Activated CD4-positive, alpha-beta memory T cell treated with anti-CD3 and anti-CD28 coated beads, Interleukin-2, amount 10 ng/mL, durations not matched to agents 7 days and 5 days (primary cell): ENCODE measurements at regions not wholly inside any gene's neighbourhood (a gene's known extent, or its start where the extent isn't known, plus 50 kb on each side); places are given as distances from the start of the nearest gene placed in this dataset.
"Not testable (repeated sequence)": the region's sequence is repeated elsewhere in the genome, so short reads cannot be mapped to it uniquely, and the experiment has no call there.

Source experiments
- CTCF ChIA-PET: fragments of 350-600 bp; sonication (Branson Sonifier 250); formaldehyde crosslinking; loops from one replicate; lab custom pipeline; 2021; ENCODE audit warnings: antibody characterized with exemption, inconsistent platforms; lab: Charles Lee
- POLR2A ChIA-PET: fragments of 350-600 bp; sonication (Branson Sonifier 250); formaldehyde crosslinking; loops from one replicate; lab custom pipeline; 2021; ENCODE audit warnings: antibody characterized with exemption; lab: Charles Lee
- DNase-seq: peaks from one replicate; pipeline ENCODE4 v3.0.0-alpha.2; 2020
- H3K27ac Mint-ChIP-seq: one replicate; pipeline ENCODE4 v1.8.0; 2021; ENCODE audit warnings: mild to moderate bottlenecking, mixed read lengths
- H3K27me3 Mint-ChIP-seq: one replicate; pipeline ENCODE4 v1.8.0; 2021; ENCODE audit warnings: mixed read lengths
- H3K36me3 Mint-ChIP-seq: one replicate; pipeline ENCODE4 v1.8.0; 2021; ENCODE audit warnings: low read depth, mixed read lengths
- H3K4me1 Mint-ChIP-seq: one replicate; pipeline ENCODE4 v1.8.0; 2021; ENCODE audit warnings: mixed read lengths
- H3K4me3 Mint-ChIP-seq: one replicate; pipeline ENCODE4 v1.8.0; 2021; ENCODE audit warnings: mild to moderate bottlenecking, mixed read lengths
- H3K9me3 Mint-ChIP-seq: one replicate; pipeline ENCODE4 v1.8.0; 2021; ENCODE audit warnings: mixed read lengths

GRCh38 chr5:126143622-126144021, 279.6 kb upstream of the GRAMD2B start:
- H3K4me3 Mint-ChIP-seq, result no peak overlapping the region
- no peak overlapping the region for H3K27ac Mint-ChIP-seq
- DNase-seq, result no peak
- no peaks in the 10 kb centered on the region for H3K27me3 Mint-ChIP-seq
- ChIA-PET POLR2A (no interaction called here), CTCF (no interaction called here)
- H3K4me1 Mint-ChIP-seq, result no peaks in the 10 kb centered on the region
- no peaks in the 10 kb centered on the region for H3K9me3 Mint-ChIP-seq
- H3K36me3 Mint-ChIP-seq, result no peaks in the 10 kb centered on the region

DNA sequence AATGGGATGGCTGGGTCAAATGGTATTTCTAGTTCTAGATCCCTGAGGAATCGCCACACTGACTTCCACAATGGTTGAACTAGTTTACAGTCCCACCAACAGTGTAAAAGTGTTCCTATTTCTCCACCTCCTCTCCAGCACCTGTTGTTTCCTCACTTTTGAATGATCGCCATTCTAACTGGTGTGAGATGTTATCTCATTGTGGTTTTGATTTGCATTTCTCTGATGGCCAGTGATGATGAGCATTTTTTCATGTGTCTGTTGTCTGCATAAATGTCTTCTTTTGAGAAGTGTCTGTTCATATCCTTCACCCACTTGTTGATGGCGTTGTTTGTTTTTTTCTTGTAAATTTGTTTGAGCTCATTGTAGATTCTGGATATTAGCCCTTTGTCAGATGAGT, 272.9 kb upstream of the GRAMD2B start:
- CTCF ChIA-PET, H3K4me3 Mint-ChIP-seq, H3K9me3 Mint-ChIP-seq, POLR2A ChIA-PET, H3K27me3 Mint-ChIP-seq, H3K36me3 Mint-ChIP-seq, DNase-seq, H3K27ac Mint-ChIP-seq, H3K4me1 Mint-ChIP-seq: not testable (repeated sequence)

- H3K36me3 Mint-ChIP-seq, H3K27me3 Mint-ChIP-seq, H3K4me3 Mint-ChIP-seq, H3K4me1 Mint-ChIP-seq, POLR2A ChIA-PET, DNase-seq, H3K9me3 Mint-ChIP-seq, H3K27ac Mint-ChIP-seq, CTCF ChIA-PET: not testable (repeated sequence)
Observed at GRCh38 chr5:126155298-126155697, 267.9 kb upstream of the GRAMD2B start.

- no peak for DNase-seq
- no peak overlapping the region for H3K4me3 Mint-ChIP-seq
- CTCF ChIA-PET, result no interaction called here
- no peaks in the 10 kb centered on the region for H3K27me3 Mint-ChIP-seq
- no peaks in the 10 kb centered on the region for H3K4me1 Mint-ChIP-seq
- no peak overlapping the region for H3K27ac Mint-ChIP-seq
- peaks cover 5% of the 10 kb centered on the region for H3K9me3 Mint-ChIP-seq
- POLR2A ChIA-PET, result no interaction called here
- no peaks in the 10 kb centered on the region for H3K36me3 Mint-ChIP-seq
Observed at GRCh38 chr5:126166368-126166767, 256.8 kb upstream of the GRAMD2B start.

DNA sequence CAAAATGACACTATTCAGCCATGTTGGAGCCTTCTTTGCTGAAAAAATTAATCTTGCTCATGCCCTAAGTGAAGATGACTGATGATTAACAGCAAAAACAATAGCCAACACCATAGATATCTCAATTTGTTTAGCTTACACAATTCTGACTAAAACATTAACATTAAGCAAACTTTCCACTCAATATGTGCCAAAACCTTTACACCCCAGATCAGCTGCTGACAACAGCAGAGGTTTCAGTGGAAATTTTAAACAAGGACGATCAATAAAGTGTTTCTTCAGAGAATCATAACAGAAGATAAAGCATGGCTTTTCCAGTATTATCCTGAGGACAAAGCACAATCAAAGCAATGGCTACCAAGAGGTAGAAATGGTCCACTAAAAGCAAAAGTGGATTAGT, 254.4 kb upstream of the GRAMD2B start:
- ChIA-PET POLR2A (no interaction called here), CTCF (no interaction called here)
- Mint-ChIP-seq H3K27me3 (no peaks in the 10 kb centered on the region), H3K36me3 (no peaks in the 10 kb centered on the region), H3K4me1 (no peaks in the 10 kb centered on the region), H3K9me3 (peaks cover 16% of the 10 kb centered on the region), H3K4me3 (no peak overlapping the region), H3K27ac (no peak overlapping the region)
- no peak for DNase-seq

DNA sequence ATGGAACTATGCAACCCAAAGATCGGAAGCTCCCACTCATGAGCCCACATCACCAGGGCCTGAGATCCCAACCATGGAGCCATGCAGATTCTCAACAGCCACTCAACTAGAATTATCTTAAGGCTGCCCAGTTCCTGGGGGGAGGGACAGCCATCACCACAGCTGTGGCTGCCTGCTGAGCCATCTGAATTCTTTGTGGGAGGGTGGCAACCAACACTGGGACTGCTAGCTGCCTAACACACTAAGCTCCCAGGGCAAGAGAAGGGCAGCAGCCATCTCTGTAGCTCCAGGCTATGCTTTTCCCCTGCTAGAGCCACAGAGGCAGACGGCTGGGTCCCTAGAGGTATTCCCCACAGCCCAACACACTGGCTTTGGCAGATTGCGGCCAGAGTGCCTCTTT, 251.3 kb upstream of the GRAMD2B start:
- no peak overlapping the region for H3K4me3 Mint-ChIP-seq
- no peak for DNase-seq
- ChIA-PET POLR2A (no interaction called here), CTCF (no interaction called here)
- peaks cover 22% of the 10 kb centered on the region for H3K9me3 Mint-ChIP-seq
- no peaks in the 10 kb centered on the region for H3K27me3 Mint-ChIP-seq
- no peaks in the 10 kb centered on the region for H3K4me1 Mint-ChIP-seq
- H3K27ac Mint-ChIP-seq, result no peak overlapping the region
- no peaks in the 10 kb centered on the region for H3K36me3 Mint-ChIP-seq

GRCh38 chr5:126172812-126173211, 250.4 kb upstream of the GRAMD2B start:
- no peak for DNase-seq
- Mint-ChIP-seq H3K27me3 (no peaks in the 10 kb centered on the region), H3K4me1 (no peaks in the 10 kb centered on the region), H3K9me3 (peaks cover 22% of the 10 kb centered on the region), H3K27ac (no peak overlapping the region), H3K36me3 (no peaks in the 10 kb centered on the region), H3K4me3 (no peak overlapping the region)
- ChIA-PET POLR2A (no interaction called here), CTCF (no interaction called here)

GRCh38 chr5:126178521-126178920, 244.7 kb upstream of the GRAMD2B start:
- Mint-ChIP-seq H3K27ac (no peak overlapping the region), H3K27me3 (no peaks in the 10 kb centered on the region), H3K36me3 (no peaks in the 10 kb centered on the region), H3K9me3 (peaks cover 6% of the 10 kb centered on the region), H3K4me1 (no peaks in the 10 kb centered on the region), H3K4me3 (no peak overlapping the region)
- DNase-seq, result no peak
- ChIA-PET CTCF (no interaction called here), POLR2A (no interaction called here)

DNA sequence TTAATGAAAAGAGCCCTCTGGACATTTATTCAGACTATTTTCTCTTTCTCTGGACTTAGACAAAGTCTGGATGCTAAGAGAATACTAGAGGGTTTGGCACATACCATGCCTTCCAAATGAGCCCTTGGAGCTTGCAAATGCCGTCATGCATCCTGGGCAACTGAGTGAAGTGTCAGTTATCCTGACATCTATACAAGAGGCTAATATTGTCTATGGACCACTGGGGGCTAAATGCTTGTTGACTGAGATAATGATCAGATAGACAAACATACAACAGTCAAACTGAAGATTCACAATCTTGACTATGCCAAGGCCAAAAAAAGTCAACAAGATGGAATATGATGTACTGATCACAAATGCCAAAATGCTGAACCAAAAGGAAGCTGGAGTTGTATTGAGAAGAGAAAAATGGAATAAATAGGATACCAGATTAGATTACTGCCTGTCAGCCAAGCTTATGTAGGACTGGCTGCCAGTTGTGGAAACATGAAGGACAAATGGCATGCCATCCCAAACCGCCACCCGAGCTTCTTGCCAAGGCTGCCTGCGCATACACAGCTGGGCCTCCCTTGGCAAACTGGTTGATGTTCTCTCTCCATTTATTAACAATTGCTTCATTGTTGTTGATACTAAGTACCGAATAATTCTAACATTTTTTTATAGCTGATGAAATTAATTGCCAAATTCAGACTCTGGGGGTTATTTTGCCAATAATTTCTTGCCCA, 240.1 kb upstream of the GRAMD2B start:
- no peaks in the 10 kb centered on the region for H3K36me3 Mint-ChIP-seq
- ChIA-PET POLR2A (no interaction called here), CTCF (no interaction called here)
- no peak for DNase-seq
- no peak overlapping the region for H3K27ac Mint-ChIP-seq
- no peak overlapping the region for H3K4me3 Mint-ChIP-seq
- H3K27me3 Mint-ChIP-seq, result no peaks in the 10 kb centered on the region
- H3K4me1 Mint-ChIP-seq, result no peaks in the 10 kb centered on the region
- H3K9me3 Mint-ChIP-seq, result peaks cover 3% of the 10 kb centered on the region

DNA sequence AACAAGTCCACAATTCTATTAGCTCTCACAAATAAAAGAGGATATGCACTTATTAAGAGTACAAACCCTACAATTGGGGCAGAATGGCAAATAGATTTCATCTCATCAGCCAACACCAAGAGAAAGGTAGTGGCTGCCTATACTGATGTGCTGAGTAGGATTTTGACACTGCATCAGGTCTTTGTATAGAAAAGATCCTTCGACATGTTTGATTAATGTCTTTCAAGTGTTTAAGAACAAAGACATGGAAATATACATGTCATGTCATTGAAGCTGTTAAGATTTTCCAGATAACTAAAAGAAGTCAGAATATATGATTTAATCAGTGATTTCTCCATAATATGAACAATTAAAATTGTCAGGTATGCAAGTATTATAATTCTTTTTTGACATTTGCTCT, 238.7 kb upstream of the GRAMD2B start:
- DNase-seq, result no peak
- no peak overlapping the region for H3K27ac Mint-ChIP-seq
- H3K36me3 Mint-ChIP-seq, result no peaks in the 10 kb centered on the region
- H3K4me3 Mint-ChIP-seq, result no peak overlapping the region
- ChIA-PET POLR2A (no interaction called here), CTCF (no interaction called here)
- peaks cover 3% of the 10 kb centered on the region for H3K9me3 Mint-ChIP-seq
- H3K4me1 Mint-ChIP-seq, result no peaks in the 10 kb centered on the region
- H3K27me3 Mint-ChIP-seq, result no peaks in the 10 kb centered on the region

GRCh38 chr5:126186210-126186609, 237.0 kb upstream of the GRAMD2B start:
- H3K4me3 Mint-ChIP-seq, result no peak overlapping the region
- H3K4me1 Mint-ChIP-seq, result no peaks in the 10 kb centered on the region
- H3K27me3 Mint-ChIP-seq, result no peaks in the 10 kb centered on the region
- peaks cover 3% of the 10 kb centered on the region for H3K9me3 Mint-ChIP-seq
- POLR2A ChIA-PET, result no interaction called here
- DNase-seq, result no peak
- CTCF ChIA-PET, result no interaction called here
- H3K36me3 Mint-ChIP-seq, result no peaks in the 10 kb centered on the region
- no peak overlapping the region for H3K27ac Mint-ChIP-seq

DNA sequence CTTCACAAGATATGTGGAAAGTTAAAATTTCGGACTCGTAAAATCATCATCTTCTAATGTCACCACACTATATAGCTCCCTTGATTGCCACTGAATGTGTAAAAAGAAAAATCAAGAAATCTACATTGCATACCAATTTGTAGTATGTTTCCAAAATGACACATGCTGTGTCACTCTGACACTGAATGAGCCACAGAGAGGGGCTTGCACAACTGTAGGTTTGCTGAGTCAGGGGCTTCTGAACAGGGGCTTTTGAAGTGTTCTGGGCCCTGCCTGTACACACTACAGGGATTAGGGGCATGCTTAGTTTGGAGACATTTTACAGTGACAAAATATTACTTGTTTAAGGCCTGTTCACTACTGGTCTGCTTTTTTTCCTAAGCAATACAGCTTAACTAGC, 234.4 kb upstream of the GRAMD2B start:
- no peaks in the 10 kb centered on the region for H3K27me3 Mint-ChIP-seq
- ChIA-PET POLR2A (no interaction called here), CTCF (no interaction called here)
- no peaks in the 10 kb centered on the region for H3K4me1 Mint-ChIP-seq
- H3K9me3 Mint-ChIP-seq, result peaks cover 3% of the 10 kb centered on the region
- no peak overlapping the region for H3K27ac Mint-ChIP-seq
- no peak for DNase-seq
- H3K36me3 Mint-ChIP-seq, result no peaks in the 10 kb centered on the region
- H3K4me3 Mint-ChIP-seq, result no peak overlapping the region

- POLR2A ChIA-PET, result no interaction called here
- H3K27me3 Mint-ChIP-seq, result no peaks in the 10 kb centered on the region
Observed at GRCh38 chr5:126189231-126189630, 234.0 kb upstream of the GRAMD2B start.

GRCh38 chr5:126189862-126190261, 233.3 kb upstream of the GRAMD2B start:
- CTCF ChIA-PET, result no interaction called here
- no peak overlapping the region for H3K4me3 Mint-ChIP-seq
- H3K27me3 Mint-ChIP-seq, result no peaks in the 10 kb centered on the region
- no peak overlapping the region for H3K27ac Mint-ChIP-seq
- no peaks in the 10 kb centered on the region for H3K4me1 Mint-ChIP-seq
- peaks cover 3% of the 10 kb centered on the region for H3K9me3 Mint-ChIP-seq
- no peaks in the 10 kb centered on the region for H3K36me3 Mint-ChIP-seq
- POLR2A ChIA-PET, result no interaction called here
- DNase-seq, result no peak

More at GRCh38 chr5:126189231-126189630, 234.0 kb upstream of the GRAMD2B start:
- Mint-ChIP-seq H3K4me1 (no peaks in the 10 kb centered on the region), H3K4me3 (no peak overlapping the region), H3K36me3 (no peaks in the 10 kb centered on the region), H3K27ac (no peak overlapping the region), H3K9me3 (peaks cover 3% of the 10 kb centered on the region)
- CTCF ChIA-PET, result no interaction called here
- DNase-seq, result no peak
